Keratinocyte (primary cell): ENCODE measurements at regions not wholly inside any gene's neighbourhood (a gene's known extent, or its start where the extent isn't known, plus 50 kb on each side); places are given as distances from the start of the nearest gene placed in this dataset.

Source experiments
- DNase-seq: peaks from one replicate; pipeline ENCODE4 v3.0.0-alpha.2; 2011; ENCODE audit warnings: low read depth, missing footprints, low spot score
- FAIRE-seq: peaks from 2 replicates; lab custom pipeline; 2011; peaks lifted over from hg19 to GRCh38; lab: Jason Lieb, UNC
- H2AFZ ChIP-seq: 2 replicates; pipeline ENCODE4 v1.6.0; 2012; ENCODE audit warnings: low read length, control low read depth, inconsistent platforms; ENCODE audit not compliant: control insufficient read depth
- H3K27ac ChIP-seq: 2 replicates; pipeline ENCODE4 v1.5.1; 2011; ENCODE audit warnings: low read length; ENCODE audit not compliant: control insufficient read depth, insufficient read depth
- H3K27me3 ChIP-seq: 3 replicates; pipeline ENCODE4 v1.6.0; 2011; ENCODE audit warnings: low read length; ENCODE audit not compliant: control insufficient read depth, insufficient read depth; ENCODE audit errors: extremely low read depth
- H3K36me3 ChIP-seq, 2 experiments: 2 replicates in 1 of 2; 3 replicates in 1 of 2; pipeline ENCODE4 v1.5.1; 2011; ENCODE audit warnings: low read length in 2 of 2, mild to moderate bottlenecking in 1 of 2; ENCODE audit not compliant: control insufficient read depth in 2 of 2, insufficient read depth in 2 of 2; ENCODE audit errors: extremely low read depth in 1 of 2
- H3K4me1 ChIP-seq: 3 replicates; pipeline ENCODE4 v1.5.1; 2011; ENCODE audit warnings: low read length; ENCODE audit not compliant: control insufficient read depth, insufficient read depth; ENCODE audit errors: extremely low read depth
- H3K4me2 ChIP-seq: 3 replicates; pipeline ENCODE4 v1.6.0; 2011; ENCODE audit warnings: low read depth, low read length; ENCODE audit not compliant: control insufficient read depth, insufficient read depth; ENCODE audit errors: extremely low read depth
- H3K4me3 ChIP-seq, 3 experiments: fragments of 200-600 bp in 1 of 3; sonication (generic) in 1 of 3; 2 replicates in 2 of 3; 3 replicates in 1 of 3; pipeline ENCODE4 v1.5.1; 2011 to 2016; ENCODE audit warnings: low read length in 3 of 3, mild to moderate bottlenecking in 3 of 3, control low read depth in 2 of 3, inconsistent platforms in 1 of 3, low read depth in 1 of 3, mixed read lengths in 1 of 3, mixed run types in 1 of 3, moderate library complexity in 1 of 3; ENCODE audit not compliant: control insufficient read depth in 2 of 3, insufficient read depth in 2 of 3; ENCODE audit errors: extremely low read depth in 1 of 3
- H3K79me2 ChIP-seq: 2 replicates; pipeline ENCODE4 v1.6.0; 2012; ENCODE audit warnings: low read length; ENCODE audit not compliant: control insufficient read depth, insufficient read depth
- H3K9ac ChIP-seq: 3 replicates; pipeline ENCODE4 v1.6.0; 2011; ENCODE audit warnings: low read length; ENCODE audit not compliant: control insufficient read depth, insufficient read depth; ENCODE audit errors: extremely low read depth
- H3K9me1 ChIP-seq: 3 replicates; pipeline ENCODE4 v1.6.0; 2011; ENCODE audit warnings: low read length; ENCODE audit not compliant: control insufficient read depth, insufficient read depth; ENCODE audit errors: extremely low read depth
- H3K9me3 ChIP-seq: 2 replicates; pipeline ENCODE4 v1.5.1; 2012; ENCODE audit warnings: low read depth, low read length; ENCODE audit not compliant: control insufficient read depth
- H4K20me1 ChIP-seq: 3 replicates; pipeline ENCODE4 v1.6.0; 2011; ENCODE audit warnings: low read length; ENCODE audit not compliant: control insufficient read depth, insufficient read depth; ENCODE audit errors: extremely low read depth
- CTCF ChIP-seq, 3 experiments: IDR thresholded peaks in 1 of 3; conservative IDR thresholded peaks in 1 of 3; optimal IDR thresholded peaks in 1 of 3; 2 replicates in 2 of 3; 3 replicates in 1 of 3; pipeline versions ENCODE3 to v1.5.1; 2011; ENCODE audit warnings: low read length in 3 of 3, mild to moderate bottlenecking in 3 of 3, moderate library complexity in 2 of 3, control low read depth in 1 of 3, inconsistent platforms in 1 of 3; ENCODE audit not compliant: insufficient read depth in 2 of 3; ENCODE audit errors: extremely low read depth in 1 of 3
- EZH2 ChIP-seq: IDR thresholded peaks from one replicate; pipeline ENCODE4 v1.6.1; 2012; ENCODE audit warnings: inconsistent platforms, mild to moderate bottlenecking, low read length, moderate library complexity
- dilution Hi-C: fragments of 300-500 bp; cut with MboI; formaldehyde crosslinking; loops from one replicate; pipeline ENCODE4 v1.7.0; 2020; ENCODE audit warnings: low sequenced_read_pairs; ENCODE audit not compliant: extremely low pct_ligation_motif_present

GRCh38 chr13:33556828-33557227, 261.1 kb upstream of the RFC3 start:
- DNase-seq (no peak), FAIRE-seq (no peak)
- Histone ChIP-seq H4K20me1 (no peaks in the 10 kb centered on the region), H3K4me3 (no peak overlapping the region), H3K4me2 (no peak overlapping the region), H3K36me3 (no peaks in the 10 kb centered on the region), H3K9me3 (no peaks in the 10 kb centered on the region), H3K79me2 (no peaks in the 10 kb centered on the region), H3K4me1 (no peaks in the 10 kb centered on the region), H3K27ac (no peak overlapping the region), H3K27me3 (no peaks in the 10 kb centered on the region), H3K9me1 (no peaks in the 10 kb centered on the region), H2AFZ (no peak overlapping the region), H3K9ac (no peak overlapping the region)
- dilution Hi-C loops = no loop called here
- no peak for TF ChIP-seq CTCF (optimal IDR thresholded peaks at IDR 0.05 in 1 of 3, IDR thresholded peaks at IDR 0.05 in 1 of 3, conservative IDR thresholded peaks at IDR 0.05 in 1 of 3; ENCODE audit: extremely low read depth in 1 of 3, insufficient read depth in 2 of 3, low read length in 3 of 3)
- TF ChIP-seq EZH2 = no peak

GRCh38 chr13:33560726-33561125, 257.2 kb upstream of the RFC3 start:
- Histone ChIP-seq H4K20me1 (no peaks in the 10 kb centered on the region), H3K79me2 (no peaks in the 10 kb centered on the region), H3K4me2 (no peak overlapping the region), H3K27ac (no peak overlapping the region), H3K4me3 (no peak overlapping the region), H3K9ac (no peak overlapping the region), H3K9me3 (no peaks in the 10 kb centered on the region), H3K27me3 (no peaks in the 10 kb centered on the region), H3K4me1 (no peaks in the 10 kb centered on the region), H3K9me1 (no peaks in the 10 kb centered on the region), H2AFZ (no peak overlapping the region), H3K36me3 (no peaks in the 10 kb centered on the region)
- TF ChIP-seq EZH2 (no peak), CTCF (optimal IDR thresholded peaks at IDR 0.05 in 1 of 3, IDR thresholded peaks at IDR 0.05 in 1 of 3, conservative IDR thresholded peaks at IDR 0.05 in 1 of 3; ENCODE audit: extremely low read depth in 1 of 3, insufficient read depth in 2 of 3, low read length in 3 of 3) (no peak)
- dilution Hi-C loops = no loop called here
- no peak for DNase-seq
- FAIRE-seq = no peak
